GM10266 (cell line): ENCODE measurements at regions not wholly inside any gene's neighbourhood (a gene's known extent, or its start where the extent isn't known, plus 50 kb on each side); places are given as distances from the start of the nearest gene placed in this dataset.

Experiments used
- DNase-seq: peaks from one replicate; pipeline ENCODE4 v3.0.0; 2012; ENCODE audit errors: extremely low spot score
- TF ChIP-seq, protein P1 (sequence below): IDR thresholded peaks from 2 replicates; pipeline ENCODE4 v1.5.1; 2012; ENCODE audit warnings: mild to moderate bottlenecking, low read depth; ENCODE audit not compliant: control insufficient read depth, insufficient read depth; ENCODE audit errors: missing control alignments

DNA sequence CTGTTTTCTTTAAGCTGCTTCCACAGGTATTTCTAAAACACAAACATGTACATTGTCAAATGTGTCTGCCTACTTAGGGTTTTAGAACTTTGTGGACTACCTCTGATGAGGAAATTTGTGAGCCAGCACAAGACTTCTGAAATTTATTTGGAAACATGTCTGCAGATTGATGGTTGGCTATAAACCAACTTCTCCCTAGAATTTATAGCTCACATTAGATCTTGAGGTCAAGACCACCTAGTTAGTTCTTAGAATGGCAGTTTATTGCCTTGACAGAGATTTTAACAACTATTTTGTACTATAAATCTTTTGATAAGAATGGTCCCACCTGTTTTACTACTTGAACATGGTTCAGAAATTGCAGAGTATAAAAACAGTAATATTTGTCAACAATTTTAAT is 72.7 kb upstream of the AADAT start:
- DNase-seq: no peak
- TF ChIP-seq, protein P1, sequence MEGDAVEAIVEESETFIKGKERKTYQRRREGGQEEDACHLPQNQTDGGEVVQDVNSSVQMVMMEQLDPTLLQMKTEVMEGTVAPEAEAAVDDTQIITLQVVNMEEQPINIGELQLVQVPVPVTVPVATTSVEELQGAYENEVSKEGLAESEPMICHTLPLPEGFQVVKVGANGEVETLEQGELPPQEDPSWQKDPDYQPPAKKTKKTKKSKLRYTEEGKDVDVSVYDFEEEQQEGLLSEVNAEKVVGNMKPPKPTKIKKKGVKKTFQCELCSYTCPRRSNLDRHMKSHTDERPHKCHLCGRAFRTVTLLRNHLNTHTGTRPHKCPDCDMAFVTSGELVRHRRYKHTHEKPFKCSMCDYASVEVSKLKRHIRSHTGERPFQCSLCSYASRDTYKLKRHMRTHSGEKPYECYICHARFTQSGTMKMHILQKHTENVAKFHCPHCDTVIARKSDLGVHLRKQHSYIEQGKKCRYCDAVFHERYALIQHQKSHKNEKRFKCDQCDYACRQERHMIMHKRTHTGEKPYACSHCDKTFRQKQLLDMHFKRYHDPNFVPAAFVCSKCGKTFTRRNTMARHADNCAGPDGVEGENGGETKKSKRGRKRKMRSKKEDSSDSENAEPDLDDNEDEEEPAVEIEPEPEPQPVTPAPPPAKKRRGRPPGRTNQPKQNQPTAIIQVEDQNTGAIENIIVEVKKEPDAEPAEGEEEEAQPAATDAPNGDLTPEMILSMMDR: no peak

DNA sequence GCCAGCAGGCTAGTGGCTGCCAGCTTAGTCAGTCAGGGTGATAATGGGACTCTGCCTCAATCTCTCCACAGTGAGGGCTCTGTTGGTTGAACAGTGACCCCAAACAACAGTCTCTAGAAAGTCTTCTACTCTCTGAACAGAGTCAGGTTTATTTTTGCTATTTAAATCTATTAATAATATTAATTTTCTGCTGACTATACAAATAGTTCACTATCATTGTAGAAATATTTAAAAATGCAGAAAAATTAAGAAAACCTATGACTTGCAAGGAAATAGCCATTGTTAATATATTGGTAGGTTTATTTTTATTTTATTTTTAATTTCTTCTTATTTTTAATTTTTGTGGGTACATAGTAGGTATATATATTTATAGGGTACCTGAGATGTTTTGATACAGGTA is 67.9 kb upstream of the AADAT start:
- DNase-seq: no peak
- TF ChIP-seq, protein P1: no peak

DNA sequence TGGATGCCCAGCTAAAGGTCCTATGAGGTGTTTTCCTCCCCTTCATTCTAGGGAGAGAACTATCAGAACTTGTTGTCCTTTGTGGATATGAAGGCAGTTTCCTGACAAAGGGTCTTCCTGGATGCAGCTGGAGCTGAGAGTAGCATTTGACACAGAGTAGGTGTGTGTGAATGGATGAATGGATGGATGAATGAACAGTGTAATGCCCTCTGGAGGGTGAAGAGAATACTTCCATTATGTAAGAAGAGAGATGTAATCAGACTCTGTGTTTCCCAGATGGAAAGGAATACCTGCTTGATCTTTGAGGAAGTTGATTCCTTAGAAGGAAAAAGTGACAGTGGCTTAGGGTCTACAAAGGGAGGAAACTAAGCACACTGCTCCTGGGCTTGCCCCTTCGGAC is 55.4 kb upstream of the AADAT start:
- no peak for DNase-seq
- TF ChIP-seq, protein P1: no peak

DNA sequence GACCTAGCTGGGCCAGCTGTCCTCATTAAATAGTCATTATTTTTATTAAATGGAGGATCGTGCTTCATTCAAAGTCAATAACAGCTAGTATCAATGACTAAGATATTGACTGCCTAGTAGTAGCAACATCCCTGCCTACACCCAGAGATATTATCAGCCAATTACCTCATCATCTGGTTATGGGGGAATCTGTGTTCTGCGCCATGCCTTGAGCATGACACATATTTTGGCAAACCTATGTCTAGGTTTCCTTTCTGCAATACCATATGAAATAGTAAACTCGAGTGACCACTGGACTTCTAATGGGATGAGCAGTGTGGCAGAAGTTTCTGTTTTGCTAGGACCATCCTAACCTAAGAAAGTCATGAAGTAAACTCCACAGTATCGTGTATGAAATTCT is 50.0 kb upstream of the AADAT start:
- TF ChIP-seq, protein P1: no peak
- no peak for DNase-seq
